Left lung (tissue), 4 donors: ENCODE measurements at regions not wholly inside any gene's neighbourhood (a gene's known extent, or its start where the extent isn't known, plus 50 kb on each side); places are given as distances from the start of the nearest gene placed in this dataset.

Experiments used
- ATAC-seq: fragments of 200-7000 bp; cut with Tn5 transposase; one replicate; pipeline ENCODE4 v1.9.1; 2020; ENCODE audit warnings: moderate library complexity
- DNase-seq, 4 donors: peaks; one replicate each; pipeline ENCODE4 v3.0.0-alpha.2; 2013 to 2020
- H3K27ac ChIP-seq, 2 donors: fragments of 200-600 bp; sonication (generic) in 1 of 2; one replicate each; pipeline versions ENCODE4 v1.5.0 to v1.8.0; 2020 to 2021
- H3K27me3 ChIP-seq, 2 donors: fragments of 200-600 bp; sonication (generic) in 1 of 2; one replicate each; pipeline versions ENCODE4 v1.5.0 to v1.8.0; 2020 to 2021
- H3K36me3 ChIP-seq, 2 donors: fragments of 200-600 bp; sonication (generic) in 1 of 2; one replicate each; pipeline versions ENCODE4 v1.5.0 to v1.8.0; 2020 to 2021
- H3K4me1 ChIP-seq, 2 donors: fragments of 200-600 bp; one replicate each; pipeline ENCODE4 v1.8.0; 2021
- H3K4me3 ChIP-seq, 2 donors: fragments of 200-600 bp; sonication (generic) in 1 of 2; one replicate each; pipeline versions ENCODE4 v1.5.0 to v1.8.0; 2020 to 2021; ENCODE audit warnings: mild to moderate bottlenecking in 1 of 2
- H3K9me3 ChIP-seq, 2 donors: fragments of 200-600 bp; sonication (generic) in 1 of 2; one replicate each; pipeline versions ENCODE4 v1.5.0 to v1.8.0; 2020 to 2021
- CTCF ChIP-seq, 2 donors: fragments of 200-600 bp; sonication (generic) in 1 of 2; IDR thresholded peaks; one replicate each; pipeline versions ENCODE4 v1.5.0 to v1.8.0; 2021; ENCODE audit warnings: antibody characterized with exemption in 2 of 2
- intact Hi-C, 2 donors: fragments of 100-400 bp; cut with DNase I; formaldehyde crosslinking; loops; one replicate each; pipeline versions ENCODE4 v1.11.2 to v1.14.2; 2022
- donor health status: DM: no; HTN: yes; CAD: no.
- donor health status: DM: no; HTN: no; CAD: no.

DNA sequence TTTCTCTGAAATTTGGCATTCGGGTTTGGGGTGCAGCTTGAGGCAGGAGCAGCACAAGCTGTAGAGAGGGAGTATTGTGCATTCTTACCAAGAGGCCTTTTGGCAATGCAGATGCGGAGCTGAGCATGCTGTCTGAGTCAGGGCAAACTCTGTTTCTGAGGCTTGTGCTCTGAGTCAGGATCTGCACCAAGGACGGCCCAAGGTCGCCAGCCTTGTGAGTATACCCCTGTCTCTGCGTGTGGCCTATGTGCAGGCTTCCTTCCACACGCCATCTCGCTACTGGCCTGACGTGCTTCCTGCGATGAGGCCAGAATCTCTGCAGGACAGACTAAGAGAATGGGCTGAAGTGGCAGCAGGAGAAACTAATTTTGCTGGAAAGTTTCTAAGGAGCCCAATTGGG, 83.8 kb upstream of the ROPN1 start:
- H3K4me3 ChIP-seq, result no peak overlapping the region
- DNase-seq (no peak), ATAC-seq (no peak)
- intact Hi-C loops, result no loop called here
- H3K27ac ChIP-seq, result no peak overlapping the region
- no peaks in the 10 kb centered on the region for H3K27me3 ChIP-seq
- H3K36me3 ChIP-seq, result no peaks in the 10 kb centered on the region
- TF ChIP-seq CTCF (IDR thresholded peaks at IDR 0.05), result no peak
- no peaks in the 10 kb centered on the region for H3K4me1 ChIP-seq
- H3K9me3 ChIP-seq, result no peaks in the 10 kb centered on the region

DNA sequence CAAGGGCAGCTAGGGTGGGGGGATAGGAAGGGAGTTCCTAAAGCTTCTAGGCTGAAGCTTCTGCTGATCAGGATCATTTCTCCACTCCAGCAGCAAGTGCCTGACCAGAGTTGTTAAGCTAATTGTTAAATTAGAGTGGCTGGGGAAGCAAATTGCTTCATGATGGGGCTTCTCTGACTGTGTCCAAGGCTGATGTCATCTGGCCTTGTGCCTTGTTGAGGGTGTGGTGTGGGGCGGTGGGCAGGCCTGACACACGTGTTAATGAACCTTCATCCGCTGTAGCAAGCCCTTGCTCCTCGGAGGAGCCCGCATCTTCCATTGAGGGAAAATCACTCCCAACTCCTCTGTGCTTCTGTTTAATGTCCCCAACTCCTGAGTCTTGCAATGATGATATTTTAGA, 84.3 kb upstream of the ROPN1 start:
- Histone ChIP-seq H3K9me3 (no peaks in the 10 kb centered on the region), H3K27ac (no peak overlapping the region), H3K27me3 (no peaks in the 10 kb centered on the region), H3K4me3 (no peak overlapping the region), H3K4me1 (no peaks in the 10 kb centered on the region), H3K36me3 (no peaks in the 10 kb centered on the region)
- ATAC-seq (no peak), DNase-seq (no peak)
- TF ChIP-seq CTCF (IDR thresholded peaks at IDR 0.05), result no peak
- intact Hi-C loops, result no loop called here

DNA sequence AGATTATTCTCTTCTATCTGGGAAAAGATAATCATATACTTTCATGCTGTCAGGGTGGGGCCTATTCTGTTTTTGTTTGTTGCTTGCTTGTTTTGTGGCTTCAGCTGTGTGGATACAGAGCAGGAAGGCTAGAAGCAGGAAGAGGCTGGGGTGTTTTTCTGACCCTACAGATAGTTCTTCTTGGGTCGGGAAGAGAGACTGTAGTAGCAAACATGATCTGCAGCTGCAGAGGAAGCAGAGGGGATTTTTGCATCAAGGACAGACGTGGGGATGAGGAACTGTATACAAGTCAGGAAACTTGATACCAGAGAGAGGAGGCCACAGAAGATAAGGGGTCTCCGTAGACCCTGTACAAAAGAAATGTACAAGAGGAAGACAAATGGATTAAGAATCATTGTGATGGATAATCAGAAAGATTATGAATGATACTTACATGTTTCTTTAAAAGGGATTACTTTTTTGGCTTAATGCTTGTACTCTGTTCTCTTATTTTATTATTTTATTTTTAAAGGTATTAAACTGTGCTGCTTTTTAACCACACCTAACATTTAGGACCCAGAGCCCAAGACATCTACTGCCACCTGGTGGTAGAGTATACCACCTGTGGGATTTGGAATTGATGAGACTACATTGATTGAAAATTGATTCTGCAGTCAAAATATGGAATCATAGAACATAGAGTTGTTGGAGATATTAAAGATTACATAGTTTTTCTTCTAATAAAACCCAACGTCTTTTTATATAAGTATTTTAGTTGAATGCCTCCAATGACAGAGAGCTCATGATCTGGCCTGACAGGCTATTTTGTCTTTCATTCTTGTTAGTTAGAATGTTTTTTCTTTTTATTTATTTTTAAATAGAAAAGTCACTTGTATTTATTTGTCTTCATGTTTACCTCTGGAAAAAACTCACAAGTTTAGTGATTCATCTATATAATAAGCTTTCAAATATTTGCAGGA, 87.3 kb upstream of the ROPN1 start:
- intact Hi-C loops, result no loop called here
- H3K4me3 ChIP-seq, result no peak overlapping the region
- no peaks in the 10 kb centered on the region for H3K9me3 ChIP-seq
- peak; percentile 56 to 87 for TF ChIP-seq CTCF (IDR thresholded peaks at IDR 0.05)
- H3K36me3 ChIP-seq, result no peaks in the 10 kb centered on the region
- no peaks in the 10 kb centered on the region for H3K4me1 ChIP-seq
- H3K27me3 ChIP-seq, result no peaks in the 10 kb centered on the region
- DNase-seq (peak in 1 of 4 donors; percentile 43), ATAC-seq (peak; percentile 78)
- H3K27ac ChIP-seq, result no peak overlapping the region

GRCh38 chr3:124079912-124080276, 88.0 kb upstream of the ROPN1 start:
- H3K27me3 ChIP-seq, result no peaks in the 10 kb centered on the region
- DNase-seq (no peak), ATAC-seq (no peak)
- no peak for TF ChIP-seq CTCF (IDR thresholded peaks at IDR 0.05)
- no peaks in the 10 kb centered on the region for H3K9me3 ChIP-seq
- intact Hi-C loops, result loop anchor here in 1 of 2 donors (10.0 kb wide), 1 partner anchor 45 kb away; the partner anchor contains the start of gene KALRN
- H3K36me3 ChIP-seq, result no peaks in the 10 kb centered on the region
- H3K4me3 ChIP-seq, result no peak overlapping the region
- H3K27ac ChIP-seq, result no peak overlapping the region
- no peaks in the 10 kb centered on the region for H3K4me1 ChIP-seq

DNA sequence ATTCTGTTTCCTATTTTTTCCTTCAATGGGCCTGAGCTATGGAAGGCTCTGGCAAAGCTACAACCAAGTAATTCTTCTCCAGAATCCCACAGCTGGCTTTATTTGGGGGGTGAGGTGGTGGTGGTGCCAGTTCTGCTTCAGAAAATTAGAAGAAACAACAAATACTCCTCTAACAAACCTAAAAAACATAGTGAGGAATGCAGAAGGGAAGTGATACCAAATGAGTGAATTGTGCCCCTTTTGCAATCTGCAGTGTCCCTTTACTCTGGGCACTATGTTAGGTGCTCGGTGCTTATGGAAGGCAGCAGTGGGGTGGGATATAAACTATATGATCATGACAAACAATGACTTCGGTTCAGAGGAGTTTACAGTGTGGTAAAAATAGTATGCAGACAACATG, 90.4 kb upstream of the ROPN1 start:
- Histone ChIP-seq H3K9me3 (no peaks in the 10 kb centered on the region), H3K27ac (no peak overlapping the region), H3K4me1 (no peaks in the 10 kb centered on the region), H3K27me3 (no peaks in the 10 kb centered on the region), H3K36me3 (no peaks in the 10 kb centered on the region), H3K4me3 (no peak overlapping the region)
- TF ChIP-seq CTCF (IDR thresholded peaks at IDR 0.05), result no peak
- DNase-seq, result no peak
- ATAC-seq, result no peak
- intact Hi-C loops, result loop anchor here in 1 of 2 donors (10.0 kb wide), 1 partner anchor 48 kb away; the partner anchor contains the start of gene KALRN
